PC-9 (cell line): ENCODE measurements at regions not wholly inside any gene's neighbourhood (a gene's known extent, or its start where the extent isn't known, plus 50 kb on each side); places are given as distances from the start of the nearest gene placed in this dataset.

Experiments used
- CTCF ChIP-seq: fragments of 200-600 bp; sonication (generic); conservative IDR thresholded peaks from 2 replicates; pipeline ENCODE4 v1.6.1; 2017; ENCODE audit warnings: mixed run types, antibody characterized with exemption, mild to moderate bottlenecking, moderate library complexity
- EZH2 ChIP-seq: fragments of 200-600 bp; sonication (generic); IDR thresholded peaks from 2 replicates; pipeline ENCODE4 v1.8.0; 2017; ENCODE audit warnings: antibody characterized with exemption, low read depth

- TF ChIP-seq CTCF (no peak), EZH2 (no peak)
Measured at GRCh38 chr15:66886241-66886675, 179.1 kb upstream of the SMAD3 start.
